Suprapubic skin (tissue), 4 donors: ENCODE measurements at regions not wholly inside any gene's neighbourhood (a gene's known extent, or its start where the extent isn't known, plus 50 kb on each side); places are given as distances from the start of the nearest gene placed in this dataset.
"Not testable (repeated sequence)": the region's sequence is repeated elsewhere in the genome, so short reads cannot be mapped to it uniquely, and the experiment has no call there.

Experiments used
- DNase-seq, 2 donors: peaks; one replicate each; pipeline ENCODE4 v3.0.0-alpha.2; 2019; ENCODE audit warnings: low spot score in 2 of 2
- H3K27ac ChIP-seq: fragments of 200-600 bp; sonication (generic); one replicate; pipeline ENCODE4 v1.5.1; 2019
- H3K27me3 ChIP-seq: fragments of 200-600 bp; sonication (generic); one replicate; pipeline ENCODE4 v1.5.1; 2019
- H3K36me3 ChIP-seq: fragments of 200-600 bp; sonication (generic); one replicate; pipeline ENCODE4 v1.5.1; 2019
- H3K4me1 ChIP-seq: fragments of 200-600 bp; sonication (generic); one replicate; pipeline ENCODE4 v1.5.1; 2019
- H3K4me3 ChIP-seq: fragments of 200-600 bp; sonication (generic); one replicate; pipeline ENCODE4 v1.5.1; 2019; ENCODE audit warnings: mild to moderate bottlenecking
- H3K9me3 ChIP-seq: fragments of 200-600 bp; sonication (generic); one replicate; pipeline ENCODE4 v1.5.1; 2019
- CTCF ChIP-seq, 2 donors: fragments of 200-600 bp in 1 of 2; fragments of 450-650 bp in 1 of 2; sonication (generic) in 1 of 2; IDR thresholded peaks; one replicate each; pipeline ENCODE4 v1.5.1; 2016 to 2019; ENCODE audit warnings: antibody characterized with exemption in 2 of 2, mild to moderate bottlenecking in 1 of 2, moderate library complexity in 1 of 2
- EP300 ChIP-seq: sonication (generic); formaldehyde crosslinking; IDR thresholded peaks from one replicate; pipeline ENCODE4 v1.6.1; 2017; ENCODE audit warnings: antibody characterized with exemption
- POLR2A ChIP-seq, 2 donors: fragments of 450-650 bp; IDR thresholded peaks; one replicate each; pipeline ENCODE4 v1.6.1; 2017; ENCODE audit warnings: antibody characterized with exemption in 2 of 2, mild to moderate bottlenecking in 2 of 2, moderate library complexity in 2 of 2
- POLR2AphosphoS5 ChIP-seq, 3 donors: sonication (generic); formaldehyde crosslinking; IDR thresholded peaks; one replicate each; pipeline ENCODE4 v1.6.1; 2017; ENCODE audit warnings: antibody characterized with exemption in 3 of 3
- WGBS: methylation state at CpG from one replicate; pipeline ENCODE4 v1.1.5; 2018; 5-methylcytosine and 5-hydroxymethylcytosine counted together

DNA sequence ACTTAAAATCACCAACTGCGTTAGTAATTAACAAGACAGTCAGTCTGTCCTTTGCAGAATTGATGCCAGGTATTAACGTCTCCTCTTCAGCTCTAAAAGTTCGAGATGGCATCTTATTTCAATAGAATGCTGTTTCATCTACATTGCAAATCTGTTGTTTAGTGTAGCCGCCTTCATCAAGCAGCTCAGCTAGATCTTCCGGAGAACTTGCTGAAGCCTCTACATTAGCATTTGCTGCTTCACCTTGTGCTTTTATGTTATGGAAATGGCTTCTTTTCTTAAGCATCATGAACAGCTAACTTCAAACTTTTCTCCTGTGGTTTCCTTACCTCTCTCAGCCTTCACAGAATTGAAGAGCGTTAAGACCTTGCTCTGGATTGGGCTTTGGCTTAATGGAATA, 95.5 kb upstream of the FAM20C start:
- H3K9me3 ChIP-seq, result no peaks in the 10 kb centered on the region
- WGBS, result 70% methylated on average over 6 of the region's 6 CpGs
- peaks cover 14% of the 10 kb centered on the region for H3K4me1 ChIP-seq
- H3K36me3 ChIP-seq, result no peaks in the 10 kb centered on the region
- TF ChIP-seq POLR2A (IDR thresholded peaks at IDR 0.05) (no peak), POLR2AphosphoS5 (IDR thresholded peaks at IDR 0.05) (no peak), EP300 (no peak), CTCF (IDR thresholded peaks at IDR 0.05) (no peak)
- DNase-seq, result no peak
- H3K27ac ChIP-seq, result no peak overlapping the region
- H3K4me3 ChIP-seq, result no peak overlapping the region
- H3K27me3 ChIP-seq, result peaks cover 4% of the 10 kb centered on the region

DNA sequence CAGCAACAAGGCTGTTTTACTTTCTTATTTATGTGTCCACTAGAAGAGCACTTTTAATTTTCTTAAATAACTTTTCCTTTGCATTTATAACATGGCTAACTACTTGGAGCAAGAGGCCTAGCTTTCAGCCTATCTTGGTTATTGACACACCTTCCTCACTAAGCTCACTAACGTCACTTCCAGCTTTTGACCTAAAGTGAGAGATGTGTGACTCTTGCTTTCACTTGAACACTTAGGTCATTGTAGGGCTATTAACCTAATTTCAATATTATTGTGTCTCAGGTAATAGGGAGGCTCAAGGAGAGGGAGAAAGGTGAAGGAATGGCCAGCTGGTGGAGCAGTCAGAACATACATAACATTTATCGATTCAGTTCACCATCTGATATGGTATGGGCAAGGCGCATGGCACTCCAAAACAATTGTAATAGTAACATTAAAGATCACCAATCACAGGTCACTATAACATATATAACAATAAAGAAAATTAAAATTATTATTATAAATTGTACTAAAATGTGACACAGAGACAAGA, 95.0 kb upstream of the FAM20C start:
- H3K27me3 ChIP-seq, result peaks cover 4% of the 10 kb centered on the region
- no peaks in the 10 kb centered on the region for H3K9me3 ChIP-seq
- no peaks in the 10 kb centered on the region for H3K36me3 ChIP-seq
- peaks cover 10% of the 10 kb centered on the region for H3K4me1 ChIP-seq
- WGBS, result 57% methylated on average over 3 of the region's 3 CpGs
- H3K27ac ChIP-seq, result no peak overlapping the region
- TF ChIP-seq EP300, result no peak
- no peak for TF ChIP-seq CTCF (IDR thresholded peaks at IDR 0.05)
- no peak for TF ChIP-seq POLR2A (IDR thresholded peaks at IDR 0.05)
- no peak for TF ChIP-seq POLR2AphosphoS5 (IDR thresholded peaks at IDR 0.05)
- no peak overlapping the region for H3K4me3 ChIP-seq
- DNase-seq, result no peak

DNA sequence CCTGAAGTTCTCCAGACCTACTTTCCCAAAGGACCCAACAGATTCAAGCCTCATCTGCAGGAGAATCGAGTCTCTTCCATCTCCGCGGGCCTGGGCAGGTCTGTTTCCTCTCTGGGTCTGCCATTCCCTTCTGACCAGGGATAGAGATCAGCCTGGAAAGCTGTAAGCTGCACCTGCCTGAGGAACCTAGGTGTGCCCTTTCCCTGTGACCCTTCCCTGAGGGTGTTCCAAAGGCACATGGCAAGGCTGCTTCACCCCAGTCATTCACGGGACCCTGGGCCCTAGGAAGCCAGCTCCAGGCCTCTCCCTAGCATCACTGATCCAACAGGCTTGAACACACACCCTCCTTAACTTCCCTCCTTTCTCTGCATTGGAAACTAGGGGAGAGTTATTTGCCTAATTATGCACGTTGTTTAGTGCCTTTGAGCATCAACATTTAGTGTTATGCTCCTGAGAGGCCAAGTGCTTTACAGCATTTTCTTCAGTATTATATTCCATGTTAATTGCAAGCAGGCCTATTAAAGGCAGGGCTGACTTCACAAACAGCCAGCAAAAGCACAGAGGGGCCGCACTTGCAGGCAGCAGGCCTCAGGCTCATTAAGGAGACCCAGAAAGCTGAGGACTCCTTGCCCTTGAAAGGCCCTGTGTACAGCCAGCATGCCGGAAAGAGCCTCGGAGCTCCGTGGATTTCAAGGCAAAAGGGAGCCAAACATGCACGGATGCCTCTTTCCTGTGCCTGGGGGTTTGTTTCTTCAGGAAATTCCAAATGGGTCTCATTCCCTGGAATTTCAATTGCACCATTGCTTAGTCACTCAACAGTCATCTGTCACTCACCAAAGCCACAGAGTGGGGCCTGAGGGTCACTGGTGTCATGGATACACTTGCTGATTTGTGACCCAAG, 91.0 kb upstream of the FAM20C start:
- H3K4me3 ChIP-seq, result no peak overlapping the region
- H3K27ac ChIP-seq, result no peak overlapping the region
- no peaks in the 10 kb centered on the region for H3K9me3 ChIP-seq
- no peak for DNase-seq
- TF ChIP-seq EP300 (no peak), CTCF (IDR thresholded peaks at IDR 0.05) (no peak), POLR2A (IDR thresholded peaks at IDR 0.05) (no peak), POLR2AphosphoS5 (IDR thresholded peaks at IDR 0.05) (no peak)
- H3K36me3 ChIP-seq, result no peaks in the 10 kb centered on the region
- H3K27me3 ChIP-seq, result no peaks in the 10 kb centered on the region
- no peaks in the 10 kb centered on the region for H3K4me1 ChIP-seq
- WGBS, result 59% methylated on average over 10 of the region's 10 CpGs

GRCh38 chr7:102047-102711, 90.2 kb upstream of the FAM20C start:
- TF ChIP-seq POLR2A (IDR thresholded peaks at IDR 0.05) (no peak), EP300 (no peak), CTCF (IDR thresholded peaks at IDR 0.05) (no peak), POLR2AphosphoS5 (IDR thresholded peaks at IDR 0.05) (no peak)
- H3K27me3 ChIP-seq, result no peaks in the 10 kb centered on the region
- H3K9me3 ChIP-seq, result no peaks in the 10 kb centered on the region
- no peak for DNase-seq
- no peaks in the 10 kb centered on the region for H3K36me3 ChIP-seq
- WGBS, result 83% methylated on average over 12 of the region's 13 CpGs
- peak overlapping the region; percentile 5 for H3K27ac ChIP-seq
- H3K4me3 ChIP-seq, result no peak overlapping the region
- no peaks in the 10 kb centered on the region for H3K4me1 ChIP-seq

DNA sequence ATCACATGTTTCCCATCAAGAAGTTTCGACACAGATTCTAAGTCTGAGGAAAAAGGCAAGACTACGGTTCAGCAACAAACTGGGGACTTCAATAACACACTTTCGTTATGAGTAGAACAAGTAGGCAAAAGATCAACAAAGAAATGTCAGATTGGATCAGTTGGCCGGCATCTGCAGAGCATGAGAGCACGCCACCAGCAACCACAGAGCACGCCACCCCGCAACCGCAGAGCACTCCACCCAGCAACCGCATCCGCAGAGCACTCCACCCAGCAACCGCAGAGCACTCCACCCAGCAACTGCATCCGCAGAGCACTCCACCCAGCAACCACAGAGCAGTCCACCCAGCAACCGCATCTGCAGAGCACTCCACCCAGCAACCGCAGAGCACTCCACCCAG, 89.7 kb upstream of the FAM20C start:
- WGBS, result 28% methylated on average over 8 of the region's 14 CpGs
- Histone ChIP-seq H3K27me3 (no peaks in the 10 kb centered on the region), H3K4me3 (no peak overlapping the region), H3K36me3 (no peaks in the 10 kb centered on the region), H3K4me1 (no peaks in the 10 kb centered on the region), H3K27ac (no peak overlapping the region), H3K9me3 (no peaks in the 10 kb centered on the region)
- DNase-seq, result no peak
- TF ChIP-seq EP300 (no peak), POLR2A (IDR thresholded peaks at IDR 0.05) (no peak), POLR2AphosphoS5 (IDR thresholded peaks at IDR 0.05) (no peak), CTCF (IDR thresholded peaks at IDR 0.05) (no peak)

DNA sequence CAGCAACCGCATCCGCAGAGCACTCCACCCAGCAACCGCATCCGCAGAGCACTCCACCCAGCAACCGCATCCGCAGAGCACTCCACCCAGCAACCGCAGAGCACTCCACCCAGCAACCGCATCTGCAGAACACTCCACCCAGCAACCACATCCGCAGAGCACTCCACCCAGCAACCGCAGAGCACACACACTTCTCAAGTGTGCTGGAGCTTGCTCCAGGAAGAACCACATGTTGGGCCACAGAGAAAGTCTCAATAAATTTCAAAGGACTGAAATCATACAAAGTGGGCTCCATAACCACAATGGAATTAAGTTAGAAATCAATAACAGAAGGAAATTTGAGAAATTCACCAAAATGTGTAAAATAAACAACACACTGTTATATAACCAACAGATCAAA, 88.4 kb upstream of the FAM20C start:
- H3K27me3 ChIP-seq, H3K9me3 ChIP-seq, H3K4me3 ChIP-seq, H3K27ac ChIP-seq, H3K36me3 ChIP-seq, H3K4me1 ChIP-seq, DNase-seq: not testable (repeated sequence)
- 97% methylated on average over 3 of the region's 10 CpGs for WGBS
